ENCODE measurements at regions not wholly inside any gene's neighbourhood (a gene's known extent, or its start where the extent isn't known, plus 50 kb on each side); places are given as distances from the start of the nearest gene placed in this dataset.

- Histone ChIP-seq H2AFZ (ENCODE audit: low read length) (no peak overlapping the region), H3K4me3 (replicated peaks in 1 of 4; ENCODE audit: control extremely low read depth in 1 of 4, insufficient read depth in 1 of 4, low read depth in 3 of 4, low read length in 4 of 4) (no peak overlapping the region)
- TF ChIP-seq EZH2 (IDR thresholded peaks at IDR 0.05; ENCODE audit: low read length, missing control alignments) (no peak), CTCF (conservative IDR thresholded peaks at IDR 0.05 in 1 of 2, IDR thresholded peaks at IDR 0.05 in 1 of 2; ENCODE audit: low read depth in 1 of 2, low read length in 2 of 2) (no peak)
Measured at GRCh38 chr18:76264198-76264875, 230.7 kb downstream of the ZNF516 start.

DNA sequence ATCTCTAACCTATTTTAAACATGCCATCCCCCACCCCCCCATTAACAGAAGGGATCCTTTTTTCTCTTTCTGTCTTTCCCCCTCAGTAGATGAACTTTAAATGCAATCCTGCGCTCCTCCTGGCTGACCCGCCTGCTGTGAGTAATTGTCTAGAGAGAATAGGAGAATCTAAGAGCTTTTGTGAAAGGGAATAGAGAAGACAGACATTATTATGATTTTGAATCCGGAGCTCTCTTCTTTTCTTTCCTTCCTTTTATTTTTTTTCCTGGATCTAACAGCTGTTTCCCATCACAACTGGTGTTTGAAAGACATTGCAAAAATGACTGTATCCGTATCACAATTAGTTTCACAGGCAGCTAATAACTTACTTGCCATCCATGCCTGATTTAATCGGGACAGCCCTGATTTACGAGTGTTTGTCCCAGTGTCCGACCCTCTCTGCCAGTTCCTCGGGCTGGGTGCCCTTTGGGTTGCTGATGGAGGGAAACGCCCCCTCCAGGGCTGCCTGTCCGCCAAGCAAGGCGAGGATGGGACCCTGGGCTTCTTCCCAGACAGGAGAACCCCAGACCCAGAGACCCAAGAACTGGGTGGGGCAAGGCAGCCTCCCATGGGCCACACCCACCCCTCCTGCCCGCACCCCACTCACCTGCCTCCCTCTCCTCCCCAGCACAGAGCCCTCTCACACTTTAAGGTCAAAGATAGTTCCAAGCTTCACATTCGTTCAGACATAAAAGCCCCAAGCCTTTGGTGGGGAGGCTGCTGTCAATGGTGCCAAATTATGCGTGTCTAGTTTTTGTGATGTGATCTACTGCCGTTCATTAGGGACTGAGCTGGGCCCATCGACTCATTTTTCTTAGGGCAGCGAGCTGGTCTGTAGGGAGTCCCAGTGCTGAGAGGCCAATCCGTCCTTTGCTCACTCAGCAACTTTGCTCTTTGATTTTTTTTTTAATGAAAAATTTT lies 231.7 kb downstream of the ZNF516 start:
- Histone ChIP-seq H3K27ac (ENCODE audit: insufficient read depth, low read length) (no peak overlapping the region), H3K4me1 (ENCODE audit: control insufficient read depth, extremely low read depth, insufficient read depth, low read length) (peaks cover 3% of the 10 kb centered on the region), H2AFZ (ENCODE audit: low read length) (no peak overlapping the region), H3K79me2 (ENCODE audit: control insufficient read depth, insufficient read depth, low read length) (no peaks in the 10 kb centered on the region), H3K9me3 (ENCODE audit: control insufficient read depth, insufficient read depth, low read depth, low read length) (no peaks in the 10 kb centered on the region), H3K4me3 (replicated peaks in 1 of 4; ENCODE audit: control extremely low read depth in 1 of 4, insufficient read depth in 1 of 4, low read depth in 3 of 4, low read length in 4 of 4) (no peak overlapping the region), H3K4me2 (ENCODE audit: extremely low read depth, insufficient read depth, low read length) (no peak overlapping the region), H4K20me1 (ENCODE audit: control insufficient read depth, extremely low read depth, insufficient read depth, low read length) (no peaks in the 10 kb centered on the region), H3K9ac (ENCODE audit: insufficient read depth, low read length) (no peak overlapping the region), H3K27me3 (ENCODE audit: control insufficient read depth, insufficient read depth, low read length) (no peaks in the 10 kb centered on the region), H3K36me3 (ENCODE audit: control insufficient read depth, insufficient read depth, low read length) (no peaks in the 10 kb centered on the region)
- DNase-seq (ENCODE audit: low read depth in 2 of 2): peak in 1 of 2 donors; percentile 31
- TF ChIP-seq EZH2 (IDR thresholded peaks at IDR 0.05; ENCODE audit: low read length, missing control alignments) (no peak), CTCF (conservative IDR thresholded peaks at IDR 0.05 in 1 of 2, IDR thresholded peaks at IDR 0.05 in 1 of 2; ENCODE audit: low read depth in 1 of 2, low read length in 2 of 2) (no peak)

More at GRCh38 chr18:76264198-76264875, 230.7 kb downstream of the ZNF516 start:
- Histone ChIP-seq H3K9me3 (ENCODE audit: control insufficient read depth, insufficient read depth, low read depth, low read length) (no peaks in the 10 kb centered on the region), H3K36me3 (ENCODE audit: control insufficient read depth, insufficient read depth, low read length) (no peaks in the 10 kb centered on the region), H3K27ac (ENCODE audit: insufficient read depth, low read length) (no peak overlapping the region), H3K4me2 (ENCODE audit: extremely low read depth, insufficient read depth, low read length) (no peak overlapping the region), H4K20me1 (ENCODE audit: control insufficient read depth, extremely low read depth, insufficient read depth, low read length) (no peaks in the 10 kb centered on the region), H3K27me3 (ENCODE audit: control insufficient read depth, insufficient read depth, low read length) (no peaks in the 10 kb centered on the region), H3K4me1 (ENCODE audit: control insufficient read depth, extremely low read depth, insufficient read depth, low read length) (peaks cover 3% of the 10 kb centered on the region), H3K9ac (ENCODE audit: insufficient read depth, low read length) (no peak overlapping the region), H3K79me2 (ENCODE audit: control insufficient read depth, insufficient read depth, low read length) (no peaks in the 10 kb centered on the region)
- no peak for DNase-seq (ENCODE audit: low read depth in 2 of 2)

DNA sequence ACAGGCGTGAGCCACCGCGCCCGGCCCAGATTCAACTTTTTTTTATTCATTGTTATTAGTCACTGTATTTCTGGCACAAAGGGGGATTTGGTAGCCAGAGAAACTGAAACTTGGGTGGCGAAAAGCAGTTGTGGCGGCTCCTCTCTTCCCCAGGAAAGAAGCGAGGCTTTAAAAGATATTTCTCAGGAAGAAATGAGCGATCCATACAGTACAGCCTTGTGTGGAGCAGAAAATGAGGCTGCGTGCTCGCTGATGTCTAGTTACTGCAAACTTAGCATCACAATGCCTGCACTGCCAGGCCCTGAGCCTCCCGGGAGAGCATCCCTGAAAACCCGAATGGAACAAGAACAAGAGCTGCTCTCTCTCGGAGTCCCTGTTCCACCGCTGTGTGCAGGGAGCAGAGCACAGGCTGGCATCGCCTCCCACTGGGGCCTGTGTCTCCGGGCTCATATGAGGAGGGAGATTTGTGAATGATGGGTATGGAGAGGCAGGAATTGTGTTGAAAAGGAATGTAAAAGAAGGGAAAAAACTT lies 234.0 kb downstream of the ZNF516 start:
- Histone ChIP-seq H3K9ac (ENCODE audit: insufficient read depth, low read length) (no peak overlapping the region), H3K9me3 (ENCODE audit: control insufficient read depth, insufficient read depth, low read depth, low read length) (no peaks in the 10 kb centered on the region), H2AFZ (ENCODE audit: low read length) (no peak overlapping the region), H3K79me2 (ENCODE audit: control insufficient read depth, insufficient read depth, low read length) (no peaks in the 10 kb centered on the region), H4K20me1 (ENCODE audit: control insufficient read depth, extremely low read depth, insufficient read depth, low read length) (no peaks in the 10 kb centered on the region), H3K4me3 (replicated peaks in 1 of 4; ENCODE audit: control extremely low read depth in 1 of 4, insufficient read depth in 1 of 4, low read depth in 3 of 4, low read length in 4 of 4) (no peak overlapping the region), H3K36me3 (ENCODE audit: control insufficient read depth, insufficient read depth, low read length) (no peaks in the 10 kb centered on the region), H3K27ac (ENCODE audit: insufficient read depth, low read length) (no peak overlapping the region), H3K4me1 (ENCODE audit: control insufficient read depth, extremely low read depth, insufficient read depth, low read length) (peaks cover 3% of the 10 kb centered on the region), H3K4me2 (ENCODE audit: extremely low read depth, insufficient read depth, low read length) (no peak overlapping the region), H3K27me3 (ENCODE audit: control insufficient read depth, insufficient read depth, low read length) (no peaks in the 10 kb centered on the region)
- no peak for DNase-seq (ENCODE audit: low read depth in 2 of 2)
- no peak for TF ChIP-seq CTCF (conservative IDR thresholded peaks at IDR 0.05 in 1 of 2, IDR thresholded peaks at IDR 0.05 in 1 of 2; ENCODE audit: low read depth in 1 of 2, low read length in 2 of 2)
- TF ChIP-seq EZH2 (IDR thresholded peaks at IDR 0.05; ENCODE audit: low read length, missing control alignments): no peak

Measured in fibroblast of lung (primary cell).